C4-2B (cell line): ENCODE measurements at regions not wholly inside any gene's neighbourhood (a gene's known extent, or its start where the extent isn't known, plus 50 kb on each side); places are given as distances from the start of the nearest gene placed in this dataset.

Source experiments
- H3K27ac ChIP-seq: fragments of 450-650 bp; 2 replicates; pipeline ENCODE4 v1.5.1; 2017
- CTCF ChIP-seq: fragments of 450-650 bp; conservative IDR thresholded peaks from 2 replicates; pipeline ENCODE4 v1.5.1; 2017; ENCODE audit warnings: mild to moderate bottlenecking
- ZFX ChIP-seq: fragments of 450-650 bp; IDR thresholded peaks from 2 replicates; pipeline ENCODE4 v1.6.1; 2017

GRCh38 chr9:11931751-11932150 is 761.4 kb upstream of the TYRP1 start:
- H3K27ac ChIP-seq = no peak overlapping the region
- TF ChIP-seq CTCF (no peak), ZFX (no peak)

DNA sequence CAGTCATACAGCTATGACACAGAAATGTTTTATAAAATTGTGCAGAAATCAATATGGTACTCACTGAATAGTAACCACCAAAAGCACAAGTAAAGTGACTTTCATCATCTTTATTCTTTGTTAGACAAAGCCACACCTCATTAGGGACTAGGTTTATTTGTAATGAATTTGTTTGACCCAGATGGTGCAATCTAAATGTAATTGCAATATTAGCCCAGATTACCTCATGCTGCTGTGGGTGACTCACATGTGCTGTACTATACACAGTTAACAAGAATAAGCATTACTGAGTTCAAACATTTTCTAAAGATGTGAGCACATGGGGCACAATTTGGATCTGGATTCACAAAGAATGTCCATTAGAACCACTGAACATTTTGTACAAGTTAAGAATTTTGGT is 759.3 kb upstream of the TYRP1 start:
- no peak overlapping the region for H3K27ac ChIP-seq
- TF ChIP-seq ZFX (no peak), CTCF (no peak)

GRCh38 chr9:11946531-11946930 is 746.7 kb upstream of the TYRP1 start:
- no peak overlapping the region for H3K27ac ChIP-seq
- TF ChIP-seq ZFX (no peak), CTCF (no peak)

DNA sequence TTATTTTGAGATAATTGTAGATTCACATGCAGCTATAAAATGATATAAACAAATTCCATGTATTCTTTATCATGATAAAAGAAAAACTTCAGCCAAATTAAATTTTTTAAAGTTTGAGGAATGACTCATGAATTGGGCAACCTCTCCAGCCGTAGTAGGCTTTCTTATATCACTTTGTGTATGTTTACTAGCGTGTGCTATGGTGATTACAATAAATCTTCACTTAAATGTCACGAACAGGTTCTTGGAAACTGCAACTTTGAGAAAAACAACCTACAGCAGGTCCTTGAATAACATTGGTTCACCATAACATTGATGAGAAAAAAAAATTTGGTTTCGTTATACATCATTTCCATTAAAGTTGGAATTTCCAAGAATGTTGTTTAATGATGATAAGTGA is 730.9 kb upstream of the TYRP1 start:
- H3K27ac ChIP-seq = no peak overlapping the region
- TF ChIP-seq CTCF (no peak), ZFX (no peak)

DNA sequence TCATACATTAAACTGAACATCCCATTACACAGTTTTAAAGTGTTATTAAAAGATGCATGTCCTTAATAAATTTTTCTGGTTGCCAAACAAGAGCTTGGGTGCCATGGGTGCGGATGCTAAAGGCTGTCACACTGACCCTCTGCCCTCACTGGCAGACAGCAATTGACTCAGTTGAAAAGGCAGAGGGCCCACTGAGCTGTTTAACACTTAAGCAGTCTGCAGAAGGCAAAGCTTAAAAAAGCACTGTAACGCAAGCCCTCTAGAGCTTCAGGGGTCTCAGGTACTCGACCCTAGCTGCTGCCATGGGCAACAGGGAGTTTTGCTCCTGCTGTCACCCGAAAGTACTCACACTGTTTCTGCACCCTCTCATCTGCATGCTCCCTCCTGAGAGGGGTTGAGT is 726.4 kb upstream of the TYRP1 start:
- H3K27ac ChIP-seq = no peak overlapping the region
- TF ChIP-seq ZFX = no peak

GRCh38 chr9:11968631-11969030 is 724.6 kb upstream of the TYRP1 start:
- no peak overlapping the region for H3K27ac ChIP-seq
- no peak for TF ChIP-seq ZFX
- no peak for TF ChIP-seq CTCF

DNA sequence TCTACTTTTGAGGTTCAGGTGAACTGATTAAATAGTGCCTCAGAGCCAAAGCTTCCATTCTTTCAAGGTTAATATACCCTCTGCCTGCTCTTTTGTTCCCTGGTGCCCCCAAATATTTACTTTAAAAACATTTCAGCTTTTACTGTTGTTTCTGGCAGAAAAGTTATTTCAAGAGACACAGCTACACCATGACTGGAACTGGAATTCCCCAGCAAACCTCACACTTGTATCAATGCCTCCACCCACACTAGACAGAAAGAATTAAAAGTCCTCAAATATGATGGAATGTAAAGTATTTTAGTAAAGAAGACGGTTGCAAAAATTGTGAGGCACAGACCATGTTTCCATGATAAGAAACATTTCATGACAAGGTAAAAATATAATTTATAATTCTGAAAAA is 720.2 kb upstream of the TYRP1 start:
- TF ChIP-seq CTCF (no peak), ZFX (no peak)
- H3K27ac ChIP-seq = no peak overlapping the region

DNA sequence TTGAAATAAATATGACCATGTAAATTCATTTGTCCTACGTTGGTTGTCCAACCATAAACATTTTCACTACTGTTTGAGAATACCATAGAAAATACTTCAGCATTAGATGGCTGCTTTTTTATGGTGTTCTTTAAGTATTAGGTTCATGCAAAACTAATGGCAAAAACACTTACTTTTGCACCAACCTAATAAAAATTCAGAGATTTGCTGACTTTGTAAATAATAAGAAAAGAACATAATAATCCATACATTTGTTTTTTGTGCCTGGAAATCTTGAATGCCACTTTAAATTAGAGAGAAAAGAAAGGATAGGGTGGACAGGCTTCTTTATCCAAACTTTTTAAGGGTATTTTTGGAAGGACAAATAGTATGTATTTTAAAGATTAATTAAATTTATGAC is 719.7 kb upstream of the TYRP1 start:
- TF ChIP-seq ZFX = no peak
- TF ChIP-seq CTCF = no peak

More for the DNA sequence above, 719.7 kb upstream of the TYRP1 start:
- H3K27ac ChIP-seq = no peak overlapping the region
